Activated T-cell treated with anti-CD3 and anti-CD28 coated beads, Interleukin-2, amount 50 U/mL, for 48 hours (primary cell): ENCODE measurements at regions not wholly inside any gene's neighbourhood (a gene's known extent, or its start where the extent isn't known, plus 50 kb on each side); places are given as distances from the start of the nearest gene placed in this dataset.

Experiments used
- DNase-seq, 2 experiments: peaks; one replicate each; pipeline ENCODE4 v3.0.0-alpha.2; 2020

- no peak for DNase-seq
Observed at GRCh38 chr2:238655974-238656722, 191.7 kb upstream of the TWIST2 start.

- no peak for DNase-seq
Observed at GRCh38 chr2:238657132-238658053, 190.5 kb upstream of the TWIST2 start.

- DNase-seq = no peak
Observed at GRCh38 chr2:238658054-238658407, 189.9 kb upstream of the TWIST2 start.

GRCh38 chr2:238658820-238659219 lies 189.1 kb upstream of the TWIST2 start:
- no peak for DNase-seq

GRCh38 chr2:238659231-238659630 lies 188.7 kb upstream of the TWIST2 start:
- DNase-seq = no peak

GRCh38 chr2:238663586-238663985 lies 184.3 kb upstream of the TWIST2 start:
- no peak for DNase-seq

GRCh38 chr2:238665919-238666318 lies 182.0 kb upstream of the TWIST2 start:
- no peak for DNase-seq

- DNase-seq = no peak
Observed at GRCh38 chr2:238666543-238666942, 181.3 kb upstream of the TWIST2 start.

GRCh38 chr2:238667008-238667407 lies 180.9 kb upstream of the TWIST2 start:
- no peak for DNase-seq

- no peak for DNase-seq
Observed at GRCh38 chr2:238667639-238668038, 180.2 kb upstream of the TWIST2 start.

GRCh38 chr2:238668426-238668825 lies 179.5 kb upstream of the TWIST2 start:
- DNase-seq = no peak

GRCh38 chr2:238669046-238669445 lies 178.8 kb upstream of the TWIST2 start:
- DNase-seq = no peak

- DNase-seq = no peak
Observed at GRCh38 chr2:238669581-238670080, 178.3 kb upstream of the TWIST2 start.

- peak; percentile 25 to 29 for DNase-seq
Observed at GRCh38 chr2:238670111-238670585, 177.7 kb upstream of the TWIST2 start.

GRCh38 chr2:238682536-238682935 lies 165.3 kb upstream of the TWIST2 start:
- DNase-seq = no peak

GRCh38 chr2:238684362-238685326 lies 163.2 kb upstream of the TWIST2 start:
- no peak for DNase-seq

GRCh38 chr2:238685327-238685709 lies 162.6 kb upstream of the TWIST2 start:
- no peak for DNase-seq

GRCh38 chr2:238685713-238686112 lies 162.2 kb upstream of the TWIST2 start:
- no peak for DNase-seq

- DNase-seq = no peak
Observed at GRCh38 chr2:238686223-238686622, 161.7 kb upstream of the TWIST2 start.

- no peak for DNase-seq
Observed at GRCh38 chr2:238688193-238689153, 159.4 kb upstream of the TWIST2 start.

GRCh38 chr2:238689331-238689730 lies 158.6 kb upstream of the TWIST2 start:
- no peak for DNase-seq
